HTR-8/SVneo (cell line): ENCODE measurements at regions not wholly inside any gene's neighbourhood (a gene's known extent, or its start where the extent isn't known, plus 50 kb on each side); places are given as distances from the start of the nearest gene placed in this dataset.
A peak's percentile ranks its signal among the peaks of the same experiment; 100 is the strongest.
"Not testable (repeated sequence)": the region's sequence is repeated elsewhere in the genome, so short reads cannot be mapped to it uniquely, and the experiment has no call there.

Source experiments
- DNase-seq: peaks from one replicate; pipeline ENCODE4 v3.0.0; 2011; ENCODE audit warnings: low spot score, mixed read lengths; ENCODE audit not compliant: insufficient read length
- FAIRE-seq: peaks from 2 replicates; lab custom pipeline; 2011; peaks lifted over from hg19 to GRCh38; lab: Jason Lieb, UNC

- FAIRE-seq (no peak), DNase-seq (no peak)
Observed at GRCh38 chr17:63165400-63165799, 199.4 kb downstream of the TANC2 start.

- FAIRE-seq (no peak), DNase-seq (no peak)
Observed at GRCh38 chr17:63170795-63171194, 204.8 kb downstream of the TANC2 start.

DNA sequence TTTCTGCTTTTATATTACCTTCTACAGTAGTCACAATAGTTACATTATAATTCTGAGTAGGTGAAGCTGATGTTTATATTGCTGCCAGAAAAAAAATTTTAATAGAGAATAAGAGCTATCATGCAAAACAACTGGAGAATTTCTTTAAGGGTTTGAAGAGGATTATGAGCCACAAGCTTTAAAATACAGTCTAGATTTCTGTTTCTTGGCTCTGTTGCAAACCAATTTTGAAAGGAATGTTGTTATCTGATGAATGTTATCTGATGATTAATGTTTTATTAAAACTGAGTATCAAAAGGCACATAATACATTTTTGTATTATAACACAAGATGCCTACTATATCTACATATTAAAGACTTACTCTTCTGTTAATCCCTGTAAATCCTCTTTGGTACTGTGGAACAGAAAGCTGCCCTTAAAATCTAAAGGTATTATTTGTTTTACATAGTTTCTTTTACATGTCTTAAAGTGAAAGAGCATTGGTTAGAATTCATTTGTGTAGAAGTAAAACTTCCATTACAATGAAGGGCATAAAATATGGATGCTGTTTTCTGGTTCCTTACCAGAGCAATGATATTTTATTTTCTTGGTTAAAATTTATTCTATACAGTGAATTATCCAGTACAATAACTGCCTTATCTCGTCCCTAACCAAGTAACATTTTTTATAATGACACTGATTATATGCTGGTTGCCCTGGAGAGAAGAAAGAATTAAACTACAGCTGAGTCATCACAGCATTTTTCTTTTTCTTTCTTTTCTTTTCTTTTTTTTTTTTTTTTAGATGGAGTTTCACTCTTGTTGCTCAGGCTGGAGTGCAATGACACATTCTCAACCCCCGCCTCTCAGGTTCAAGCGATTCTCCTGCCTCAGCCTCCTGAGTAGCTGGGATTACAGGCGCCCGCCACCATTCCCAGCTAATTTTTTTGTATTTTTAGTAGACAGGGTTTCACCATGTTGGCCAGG, 205.7 kb downstream of the TANC2 start:
- FAIRE-seq (no peak), DNase-seq (no peak)

DNA sequence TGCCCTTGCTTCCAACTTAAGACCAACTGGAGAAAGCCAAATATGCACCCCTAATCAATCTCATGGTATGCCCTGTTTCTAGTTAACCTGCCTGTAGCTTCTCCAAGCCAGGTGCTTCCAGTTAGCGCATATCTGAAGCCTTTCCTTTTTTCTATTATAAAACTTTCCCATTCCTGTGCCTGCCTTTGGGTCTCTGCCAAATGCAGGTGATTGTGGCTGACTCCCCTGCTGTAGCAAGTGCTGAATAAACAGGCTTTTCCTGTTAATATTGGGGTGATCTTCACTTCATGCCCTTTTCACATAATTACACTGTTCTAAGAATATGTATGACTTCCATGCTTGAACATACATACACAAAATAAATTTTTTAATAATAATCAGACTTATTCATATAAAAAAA, 207.4 kb downstream of the TANC2 start:
- FAIRE-seq = no peak

GRCh38 chr17:63173903-63174302, 207.9 kb downstream of the TANC2 start:
- DNase-seq (no peak), FAIRE-seq (peak; percentile 28)

More for the DNA sequence above, 207.4 kb downstream of the TANC2 start:
- no peak for DNase-seq

GRCh38 chr17:63178530-63178929, 212.5 kb downstream of the TANC2 start:
- DNase-seq = no peak
- peak; percentile 13 for FAIRE-seq

DNA sequence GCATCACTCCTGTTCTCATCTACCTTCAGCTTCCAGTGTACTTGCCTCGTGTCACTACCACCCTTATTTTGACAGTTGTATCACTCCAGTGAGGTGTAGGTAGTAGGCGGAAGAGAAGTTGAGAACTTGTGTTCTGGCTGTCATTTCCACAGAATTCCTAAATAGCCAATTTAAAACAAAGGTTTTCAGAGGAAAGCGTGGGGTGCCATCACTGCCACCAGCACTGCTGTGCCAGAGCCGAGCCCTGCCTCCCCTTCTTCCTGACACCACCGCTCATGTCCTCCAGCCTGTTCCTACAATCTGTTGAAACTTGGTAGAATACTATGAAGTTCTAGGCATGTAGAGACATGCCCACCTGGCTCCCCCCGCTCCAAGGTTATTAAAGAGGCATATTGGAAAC, 215.8 kb downstream of the TANC2 start:
- DNase-seq (no peak), FAIRE-seq (peak; percentile 58)

GRCh38 chr17:63185420-63185819, 219.4 kb downstream of the TANC2 start:
- FAIRE-seq = no peak

DNA sequence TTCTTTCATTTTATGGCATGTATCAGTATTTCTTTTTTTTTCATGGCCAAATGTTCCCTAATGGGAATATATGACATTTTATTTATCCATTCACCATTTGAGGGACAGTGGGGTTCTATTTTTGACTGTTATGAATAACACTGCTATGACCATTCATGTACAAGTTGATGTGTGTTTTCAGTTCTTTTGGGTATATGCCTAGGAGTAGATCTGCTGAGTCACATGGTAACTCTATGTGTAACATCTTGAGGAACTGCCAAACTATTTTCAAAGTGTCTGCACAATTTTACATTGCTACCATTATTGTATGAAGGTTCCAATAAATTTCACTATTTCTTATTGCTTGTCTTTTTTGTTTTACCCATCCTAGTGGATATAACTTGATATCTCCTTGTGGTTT, 223.0 kb downstream of the TANC2 start:
- peak; percentile 83 for FAIRE-seq
- no peak for DNase-seq

More at GRCh38 chr17:63185420-63185819, 219.4 kb downstream of the TANC2 start:
- no peak for DNase-seq

GRCh38 chr17:63189930-63190329, 223.9 kb downstream of the TANC2 start:
- FAIRE-seq (no peak), DNase-seq (no peak)

DNA sequence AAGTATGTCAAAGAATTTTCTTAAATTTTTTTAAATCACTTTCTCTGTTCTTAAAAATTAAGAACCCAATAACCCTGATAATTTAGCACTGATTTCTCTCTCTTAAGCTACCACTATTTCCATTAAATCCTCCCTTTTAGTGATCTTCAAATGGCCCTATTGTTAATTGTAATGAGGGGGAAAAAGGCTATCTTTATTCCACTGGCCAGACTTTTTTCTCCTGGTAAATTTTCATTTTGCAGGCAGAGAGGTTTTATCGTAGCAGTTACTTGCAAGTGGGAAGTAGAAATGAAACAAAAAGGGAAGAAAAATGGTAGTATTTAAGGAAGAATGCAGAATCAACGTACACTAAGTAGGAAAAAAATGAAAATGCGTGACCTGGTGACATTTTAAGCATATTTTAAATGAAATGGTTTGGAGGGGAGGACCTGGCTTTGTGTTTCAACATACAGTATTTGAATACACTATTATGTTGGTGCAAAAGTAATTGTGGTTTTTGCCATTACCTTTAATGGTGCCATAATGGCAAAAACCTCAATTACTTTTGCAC, 224.9 kb downstream of the TANC2 start:
- FAIRE-seq (no peak), DNase-seq (no peak)

DNA sequence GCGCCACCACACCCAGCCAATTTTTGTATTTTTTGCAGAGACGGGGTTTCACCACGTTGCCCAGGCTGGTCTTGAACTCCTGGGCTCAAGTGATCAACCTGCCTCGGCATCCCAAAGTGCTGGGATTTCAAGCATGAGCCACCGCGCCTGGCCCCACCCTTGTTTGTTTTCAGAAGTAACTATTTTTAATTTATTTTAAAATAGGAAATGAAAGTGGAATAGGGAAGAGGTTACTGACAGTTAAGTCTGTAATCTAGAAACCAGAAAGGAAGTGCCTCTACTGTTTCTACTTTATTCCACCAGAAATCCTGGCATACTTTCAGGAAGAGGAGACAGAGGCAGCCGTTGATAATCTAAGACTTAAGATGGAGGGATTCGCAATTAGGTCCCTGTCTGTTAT, 225.6 kb downstream of the TANC2 start:
- DNase-seq (no peak), FAIRE-seq (no peak)

GRCh38 chr17:63193827-63194226, 227.8 kb downstream of the TANC2 start:
- peak; percentile 64 for FAIRE-seq
- DNase-seq = no peak

GRCh38 chr17:63196772-63197335, 230.8 kb downstream of the TANC2 start:
- FAIRE-seq (no peak), DNase-seq (no peak)

DNA sequence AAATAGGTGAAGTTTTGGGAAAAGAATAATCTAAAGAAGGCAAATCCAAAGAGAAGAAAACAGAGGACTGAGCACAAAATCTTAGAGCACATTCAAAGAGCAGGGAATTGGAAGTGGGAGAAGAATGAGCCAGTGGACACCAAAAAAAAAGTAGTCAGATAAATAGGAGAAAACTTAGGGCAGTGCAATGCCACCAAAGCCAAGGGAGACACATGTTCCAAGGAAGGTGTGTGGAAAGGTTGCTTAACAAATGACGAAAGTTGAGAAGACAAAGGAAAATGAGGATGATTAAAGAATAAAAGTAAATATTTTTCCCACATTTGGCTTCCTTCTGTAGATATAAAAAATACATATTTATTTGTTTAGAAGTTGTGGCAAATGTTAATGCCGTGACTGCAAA, 237.6 kb downstream of the TANC2 start:
- DNase-seq (no peak), FAIRE-seq (no peak)

DNA sequence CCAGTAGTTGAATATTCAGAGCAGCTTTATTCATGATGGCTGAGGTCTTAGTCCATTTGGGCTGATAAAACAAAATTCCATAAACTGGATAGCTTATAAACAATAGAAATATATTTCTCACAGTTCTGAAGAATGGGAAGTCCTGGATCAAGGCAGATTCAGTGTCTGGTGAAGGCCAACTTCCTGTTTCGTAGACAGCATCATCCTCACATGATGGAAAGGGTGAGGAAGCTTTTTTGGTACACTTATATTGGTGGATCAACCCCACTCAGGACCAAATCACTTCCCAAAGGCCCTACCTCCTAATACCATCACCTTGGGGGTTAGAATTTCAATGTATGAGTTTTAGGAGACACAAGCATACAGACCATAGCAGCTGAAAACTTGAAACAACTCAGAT, 224.2 kb downstream of the CYB561 start:
- FAIRE-seq (no peak), DNase-seq (no peak)

GRCh38 chr17:63222655-63223054, 223.5 kb downstream of the CYB561 start:
- DNase-seq (no peak), FAIRE-seq (peak; percentile 20)

GRCh38 chr17:63223212-63223911, 222.7 kb downstream of the CYB561 start:
- FAIRE-seq (peak; percentile 57), DNase-seq (no peak)

DNA sequence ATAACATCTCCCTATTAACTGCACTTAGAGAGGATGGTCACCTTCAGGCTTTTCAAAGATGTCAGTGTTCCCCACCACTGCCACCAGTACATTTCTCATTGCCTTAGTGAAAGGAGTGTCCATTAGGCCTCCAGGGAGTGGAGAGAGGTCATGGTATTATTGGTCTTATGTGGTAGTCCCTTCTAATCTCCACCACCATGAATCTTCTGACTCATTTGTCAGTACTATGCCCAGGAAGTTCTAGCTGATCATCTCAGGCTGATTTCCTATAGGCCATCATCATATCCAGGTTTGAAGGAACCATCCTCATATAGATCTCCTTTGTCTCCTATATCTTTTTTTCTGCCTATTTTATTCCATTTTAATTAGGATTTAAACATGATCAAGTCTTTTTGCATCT, 221.5 kb downstream of the CYB561 start:
- no peak for FAIRE-seq
- no peak for DNase-seq

DNA sequence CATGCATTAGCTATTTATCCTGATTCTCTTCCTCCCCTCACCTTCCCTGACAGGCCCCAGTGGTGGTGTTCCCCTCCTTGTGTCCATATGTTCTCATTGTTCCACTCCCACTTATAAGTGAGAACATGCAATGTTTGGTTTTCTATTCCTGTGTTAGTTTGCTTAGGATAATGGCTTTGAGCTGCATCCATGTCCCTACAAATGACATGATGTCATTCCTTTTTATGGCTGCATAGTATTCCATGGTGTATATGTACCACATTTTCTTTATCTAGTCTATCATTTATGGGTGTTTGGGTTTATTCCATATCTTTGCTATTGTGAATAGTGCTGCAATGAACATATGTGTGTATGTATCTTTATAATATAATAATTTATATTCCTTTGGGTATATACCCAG, 219.4 kb downstream of the CYB561 start:
- not testable (repeated sequence) for DNase-seq, FAIRE-seq
